ENCODE measurements at regions not wholly inside any gene's neighbourhood (a gene's known extent, or its start where the extent isn't known, plus 50 kb on each side); places are given as distances from the start of the nearest gene placed in this dataset.

DNA sequence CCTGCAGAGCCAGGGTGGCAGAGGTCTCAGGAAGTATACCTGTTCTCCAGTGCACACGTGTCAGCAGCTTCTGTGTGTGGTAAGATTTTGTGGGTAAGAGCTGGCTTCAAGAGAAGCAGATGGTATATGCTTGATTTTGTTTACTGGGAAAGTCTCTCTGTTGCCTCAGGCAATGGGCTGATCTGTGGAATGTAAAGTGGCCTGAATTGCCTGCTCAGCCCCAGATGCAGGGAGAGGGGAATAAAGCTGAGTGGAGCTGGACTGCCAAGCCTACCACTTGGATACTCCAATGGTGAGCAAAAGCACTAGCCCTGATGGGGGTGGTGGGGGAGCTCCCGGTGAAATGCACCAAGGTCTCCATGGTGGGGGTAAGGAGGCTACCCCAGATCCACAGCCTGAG is 156.1 kb downstream of the WDR11 start:
- TF ChIP-seq POLR2A (IDR thresholded peaks at IDR 0.05), result no peak
- TF ChIP-seq, protein P1, sequence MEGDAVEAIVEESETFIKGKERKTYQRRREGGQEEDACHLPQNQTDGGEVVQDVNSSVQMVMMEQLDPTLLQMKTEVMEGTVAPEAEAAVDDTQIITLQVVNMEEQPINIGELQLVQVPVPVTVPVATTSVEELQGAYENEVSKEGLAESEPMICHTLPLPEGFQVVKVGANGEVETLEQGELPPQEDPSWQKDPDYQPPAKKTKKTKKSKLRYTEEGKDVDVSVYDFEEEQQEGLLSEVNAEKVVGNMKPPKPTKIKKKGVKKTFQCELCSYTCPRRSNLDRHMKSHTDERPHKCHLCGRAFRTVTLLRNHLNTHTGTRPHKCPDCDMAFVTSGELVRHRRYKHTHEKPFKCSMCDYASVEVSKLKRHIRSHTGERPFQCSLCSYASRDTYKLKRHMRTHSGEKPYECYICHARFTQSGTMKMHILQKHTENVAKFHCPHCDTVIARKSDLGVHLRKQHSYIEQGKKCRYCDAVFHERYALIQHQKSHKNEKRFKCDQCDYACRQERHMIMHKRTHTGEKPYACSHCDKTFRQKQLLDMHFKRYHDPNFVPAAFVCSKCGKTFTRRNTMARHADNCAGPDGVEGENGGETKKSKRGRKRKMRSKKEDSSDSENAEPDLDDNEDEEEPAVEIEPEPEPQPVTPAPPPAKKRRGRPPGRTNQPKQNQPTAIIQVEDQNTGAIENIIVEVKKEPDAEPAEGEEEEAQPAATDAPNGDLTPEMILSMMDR (IDR thresholded peaks at IDR 0.05), result no peak
